ENCODE measurements at regions not wholly inside any gene's neighbourhood (a gene's known extent, or its start where the extent isn't known, plus 50 kb on each side); places are given as distances from the start of the nearest gene placed in this dataset.

DNA sequence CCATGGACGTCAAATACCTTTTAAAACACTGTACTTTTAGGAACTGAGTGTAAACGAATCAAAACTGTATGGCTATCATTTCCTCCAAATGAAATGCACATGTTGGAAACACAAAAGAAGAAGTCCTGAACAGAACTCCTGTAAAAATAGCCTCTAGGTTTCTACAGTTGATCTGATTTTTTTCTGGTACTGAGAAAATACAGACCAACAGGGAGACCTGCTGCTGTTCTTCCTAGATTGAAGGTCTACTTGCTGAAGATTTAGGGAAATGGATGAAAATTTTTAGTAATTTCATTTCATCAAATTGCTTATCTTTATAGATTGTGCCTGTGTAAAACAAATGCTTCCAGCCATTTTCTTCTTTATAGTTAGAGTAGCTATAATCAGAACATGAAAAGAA, 520.4 kb downstream of the SLITRK6 start:
- DNase-seq, result no peak

DNA sequence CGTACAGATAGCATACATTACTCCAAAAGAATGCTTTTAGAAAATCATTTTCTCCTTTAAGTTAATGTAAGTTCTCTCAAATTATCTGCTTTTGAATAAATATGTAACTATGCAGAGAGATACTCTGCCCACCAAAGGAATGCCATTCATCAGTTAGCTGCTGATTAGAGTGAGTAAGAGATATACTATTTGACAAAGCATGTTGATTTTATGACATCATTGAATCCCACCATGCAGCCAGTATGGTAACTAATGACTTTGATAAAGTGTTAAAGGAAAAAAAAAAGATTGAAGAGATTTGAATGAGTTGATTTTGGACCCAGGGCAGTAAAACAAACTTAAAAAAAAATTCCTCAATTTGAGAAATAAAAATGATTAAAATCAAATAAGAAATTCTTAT, 521.5 kb downstream of the SLITRK6 start:
- no peak for DNase-seq

DNA sequence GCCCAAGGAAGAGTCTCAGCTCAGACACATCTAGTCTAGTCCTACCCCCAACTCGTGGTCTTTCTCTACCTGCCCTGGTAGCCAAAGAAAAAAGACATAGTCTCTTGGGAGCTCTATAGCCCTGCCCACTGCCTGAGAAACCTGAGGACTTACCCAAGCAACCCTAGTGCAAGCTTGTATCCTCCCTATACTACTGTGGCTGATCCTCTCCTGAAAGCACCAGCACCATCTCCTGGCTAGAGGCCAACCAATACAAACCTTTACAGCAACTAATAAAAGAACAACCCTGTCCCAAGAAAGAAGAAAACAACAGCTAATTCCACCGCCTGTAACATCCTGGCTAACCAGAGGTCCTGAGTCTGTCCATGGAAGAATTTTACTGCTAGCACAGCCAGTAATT, 532.4 kb downstream of the SLITRK6 start:
- no peak for DNase-seq

DNA sequence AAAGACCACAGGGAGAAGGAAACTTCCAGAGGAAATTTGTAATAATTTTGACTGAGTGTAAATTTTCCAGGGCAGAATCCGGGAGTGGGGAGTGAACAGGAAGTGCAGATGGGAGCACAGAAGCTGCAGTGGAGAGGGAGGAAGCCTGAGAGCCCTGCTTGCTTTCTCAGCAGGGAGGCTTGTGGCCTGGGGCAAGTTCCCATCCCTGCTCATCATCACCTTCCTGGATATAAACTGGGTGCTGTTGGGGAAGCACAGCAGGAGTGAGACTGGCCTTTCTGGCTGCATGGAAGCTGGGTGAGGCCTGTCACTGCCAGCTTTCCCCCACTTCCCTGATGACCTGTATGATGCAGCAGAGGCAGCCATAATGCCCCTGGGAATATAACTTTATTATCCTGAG, 532.9 kb downstream of the SLITRK6 start:
- DNase-seq, result no peak

DNA sequence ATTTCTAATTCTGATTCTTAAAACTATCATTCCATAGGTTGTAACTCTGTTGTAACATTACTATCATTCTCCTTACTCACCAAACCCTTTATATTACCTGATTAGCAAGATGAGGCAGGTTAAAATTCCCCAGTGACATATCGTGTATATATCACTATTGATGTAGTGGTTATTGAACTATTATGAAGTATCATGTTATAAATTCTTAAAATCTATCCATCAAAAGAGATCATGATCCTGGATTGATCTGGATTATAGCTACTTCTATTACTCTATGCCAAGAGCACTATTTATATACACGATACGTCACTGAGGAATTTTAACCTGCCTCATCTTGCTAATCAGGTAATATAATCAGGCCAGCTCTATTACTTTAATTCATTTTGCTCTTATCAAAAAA, 533.9 kb downstream of the SLITRK6 start:
- no peak for DNase-seq

DNA sequence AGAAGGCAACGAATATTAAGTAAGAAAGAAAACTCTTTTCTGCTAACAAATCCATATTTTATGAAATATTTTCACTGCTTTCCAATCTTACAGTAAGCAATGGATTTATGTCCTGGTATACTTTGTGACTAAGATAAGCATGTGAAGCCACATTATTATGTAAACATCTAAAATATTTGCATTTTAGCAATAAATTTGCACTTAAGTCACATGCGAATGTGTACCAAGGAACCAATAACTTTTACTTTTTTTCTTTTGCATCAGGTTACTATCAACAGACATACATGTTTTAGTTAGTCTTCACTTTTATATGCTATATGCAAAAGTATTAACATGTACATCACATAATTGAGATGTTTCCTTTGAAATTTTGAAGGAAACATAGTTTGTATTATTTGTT, 536.7 kb downstream of the SLITRK6 start:
- no peak for DNase-seq

DNA sequence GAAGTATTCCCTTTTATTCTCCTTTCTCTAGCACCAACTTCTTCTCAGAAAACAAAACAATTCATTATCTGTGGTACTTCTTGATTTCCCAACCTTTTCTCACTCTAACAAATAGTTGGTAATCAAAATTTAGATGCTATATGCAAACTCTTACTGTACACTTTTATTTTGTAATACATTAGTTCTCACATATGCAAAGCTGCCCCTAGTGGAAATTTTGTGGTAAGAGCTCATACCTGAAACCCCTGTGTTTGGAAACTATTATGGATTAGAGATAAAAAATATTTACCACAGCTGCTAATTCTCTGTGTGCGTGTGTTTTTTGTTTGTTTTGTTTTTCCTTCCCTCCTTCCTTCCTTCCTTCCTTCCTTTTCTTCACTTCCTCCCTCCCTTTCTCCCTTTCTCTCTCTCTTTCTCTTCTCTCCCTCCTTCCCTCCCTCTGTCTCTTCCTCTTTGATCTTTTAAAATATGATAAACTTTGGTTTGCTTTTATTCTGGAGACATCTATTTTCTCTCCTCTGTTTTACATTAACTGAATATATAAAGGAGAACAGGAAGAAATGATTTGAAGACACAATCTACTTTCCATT, 537.4 kb downstream of the SLITRK6 start:
- no peak for DNase-seq

DNA sequence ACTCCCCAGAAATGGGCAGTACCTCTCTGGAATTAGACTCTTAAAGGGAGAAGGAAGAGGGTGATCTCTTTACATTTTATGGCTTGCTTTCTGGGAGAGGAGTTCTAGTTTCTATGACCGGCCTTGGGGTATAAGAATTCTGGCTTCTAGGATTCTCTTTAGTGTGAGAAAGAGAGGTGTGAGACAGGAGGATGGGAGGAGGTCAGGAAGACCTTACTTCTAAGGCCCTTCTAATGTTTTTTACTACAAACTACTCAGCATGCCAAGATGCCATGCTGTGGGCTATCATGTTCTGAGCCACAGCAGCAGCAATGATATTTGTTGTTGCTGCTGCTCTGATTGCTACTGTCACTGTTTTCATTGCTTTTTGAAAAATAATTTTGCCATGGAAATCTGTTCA, 538.3 kb downstream of the SLITRK6 start:
- no peak for DNase-seq

DNA sequence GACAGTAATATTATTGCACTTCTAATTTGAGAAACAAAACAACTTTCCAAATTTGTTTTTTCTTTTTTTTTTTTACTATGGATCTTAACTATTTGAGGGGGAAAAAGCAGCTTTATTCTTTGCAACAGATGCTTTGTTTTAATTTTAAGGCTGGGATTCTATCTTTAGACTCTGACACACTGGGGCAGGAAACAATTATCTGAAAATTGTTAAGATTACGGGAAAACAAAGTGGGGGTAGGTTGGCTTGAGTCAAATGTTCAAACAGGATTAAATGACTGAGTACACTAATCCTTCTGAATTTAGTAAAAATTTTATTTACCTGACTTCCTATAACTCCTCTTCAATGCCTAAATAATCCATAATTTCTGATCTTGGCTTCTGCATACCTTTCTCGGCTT, 543.2 kb downstream of the SLITRK6 start:
- no peak for DNase-seq

DNA sequence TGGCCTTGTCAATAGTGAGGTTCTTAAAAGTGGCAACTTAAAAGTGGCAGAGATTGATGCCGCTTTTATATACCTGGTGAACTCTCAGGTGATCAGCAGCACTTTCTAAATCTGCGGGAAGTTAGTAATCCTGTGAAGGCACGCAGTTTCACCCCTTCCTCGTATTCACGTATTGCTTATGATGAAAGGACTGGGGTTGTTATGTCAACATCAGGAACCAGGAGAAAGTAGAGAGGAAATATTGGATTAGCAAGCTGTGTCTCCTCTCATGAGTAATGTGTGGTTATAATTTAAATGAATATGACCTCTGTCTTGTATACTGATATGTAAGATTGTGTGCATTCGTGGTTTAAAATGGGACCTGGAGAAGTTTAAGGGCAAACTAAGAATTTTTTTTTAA, 544.6 kb downstream of the SLITRK6 start:
- DNase-seq, result no peak

DNA sequence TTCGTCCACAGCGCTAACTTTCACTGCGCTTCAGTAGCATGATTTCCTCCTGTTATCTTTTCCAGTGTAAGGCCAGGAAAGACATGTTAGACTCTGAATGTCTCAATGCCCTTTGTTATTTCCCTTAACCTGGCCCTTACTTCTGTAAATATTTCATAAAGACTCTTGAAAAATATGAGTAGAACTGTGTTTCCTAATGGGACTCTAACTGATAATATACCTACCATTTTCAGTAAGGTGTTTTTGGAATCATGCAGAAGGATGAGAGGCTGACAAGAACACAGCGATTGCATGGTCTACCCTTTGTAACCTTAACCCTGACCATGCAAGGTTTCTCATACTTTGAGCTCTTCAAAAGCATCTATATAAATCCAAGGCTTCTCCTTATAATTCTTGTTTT, 550.1 kb downstream of the SLITRK6 start:
- DNase-seq, result no peak

DNA sequence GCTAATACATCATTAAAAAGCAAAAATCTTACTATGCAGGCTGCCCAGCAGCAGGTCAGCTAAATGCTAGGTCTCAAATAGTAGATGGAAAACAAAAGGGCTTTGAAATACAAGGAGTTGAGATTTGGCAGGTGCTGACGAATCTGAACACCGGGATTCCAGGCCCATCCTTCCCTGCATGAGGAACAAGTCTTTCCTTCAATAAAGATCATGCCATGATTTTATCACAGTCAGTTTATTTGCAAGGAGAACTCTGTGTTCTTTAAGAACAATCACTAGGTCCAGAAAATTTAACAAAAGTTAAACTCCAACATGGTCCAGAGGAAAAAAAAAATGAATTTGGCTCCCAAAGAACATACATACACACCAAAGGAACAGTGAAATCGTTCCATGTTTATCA, 551.4 kb downstream of the SLITRK6 start:
- no peak for DNase-seq

DNA sequence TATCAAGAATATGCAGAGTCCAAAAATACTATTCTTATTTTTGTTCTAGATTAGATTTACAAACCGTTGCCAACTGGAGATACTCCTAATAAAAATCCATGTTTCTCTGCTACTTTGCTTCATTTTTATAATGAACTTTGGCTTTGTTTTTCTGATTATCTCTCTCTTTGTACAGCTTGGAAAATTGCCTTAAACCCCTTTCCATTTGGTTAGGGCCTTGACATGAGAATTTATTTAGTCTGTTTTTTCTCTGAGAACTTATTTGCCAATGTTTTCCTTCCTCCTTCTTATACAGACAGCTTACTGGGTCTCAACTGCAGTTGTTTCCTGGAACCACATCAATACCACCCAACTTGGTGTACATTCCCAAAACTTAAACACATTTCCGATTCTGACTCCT, 555.4 kb downstream of the SLITRK6 start:
- no peak for DNase-seq

DNA sequence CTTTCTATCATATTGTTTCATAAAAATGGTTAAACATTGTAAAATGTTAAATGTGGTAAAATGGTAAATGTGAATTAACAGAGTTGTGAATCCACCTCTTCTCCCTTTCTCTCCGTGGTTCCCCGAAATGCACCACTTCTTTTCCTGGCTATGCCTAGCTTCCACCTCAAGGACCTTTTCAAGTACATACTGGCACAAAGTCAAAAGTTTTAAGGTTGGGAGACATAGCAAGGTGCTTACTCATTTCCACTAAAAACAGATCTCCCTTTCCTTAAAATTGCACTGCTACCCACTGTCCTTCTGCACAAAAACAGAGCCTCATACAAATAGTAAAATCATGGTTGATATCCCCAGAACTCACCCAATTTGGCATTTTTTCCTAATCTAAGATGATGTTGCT, 558.2 kb downstream of the SLITRK6 start:
- DNase-seq, result no peak

DNA sequence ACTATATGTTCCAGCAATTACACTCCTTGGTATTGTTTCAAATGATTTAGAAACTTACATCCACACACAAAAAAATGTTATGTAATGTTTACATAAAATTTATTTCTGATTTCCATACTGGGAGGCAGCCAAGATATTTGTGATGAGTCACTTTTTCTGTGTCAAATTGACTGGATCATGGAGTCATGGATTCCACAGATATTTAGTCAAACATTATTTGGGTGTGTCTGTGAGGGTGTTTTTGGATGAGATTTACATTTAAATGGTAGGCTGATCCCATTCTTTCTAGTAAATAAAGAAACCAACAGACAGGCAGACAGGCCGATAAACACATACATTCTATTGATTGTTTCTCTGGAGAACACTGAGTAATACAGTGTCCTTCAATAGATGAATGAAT, 562.8 kb downstream of the SLITRK6 start:
- DNase-seq, result no peak

DNA sequence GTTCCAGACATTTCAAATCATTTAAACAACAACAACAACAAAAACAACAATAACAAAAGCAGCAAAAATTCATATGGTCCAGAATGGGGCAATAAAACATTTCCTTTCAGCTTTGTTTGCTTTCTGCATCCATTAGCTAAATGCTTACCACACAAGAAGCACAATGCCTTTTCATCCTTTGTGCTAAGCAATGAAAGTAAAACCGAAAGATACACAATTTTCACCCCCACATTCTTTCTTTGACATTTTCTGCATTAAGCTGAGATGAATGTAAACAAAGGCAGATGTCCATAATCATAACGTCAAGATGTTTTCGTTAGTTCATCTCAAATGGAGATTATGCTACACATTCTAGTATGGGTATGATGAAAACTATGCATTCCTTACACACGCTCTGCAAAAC, 568.5 kb downstream of the SLITRK6 start:
- no peak for DNase-seq

DNA sequence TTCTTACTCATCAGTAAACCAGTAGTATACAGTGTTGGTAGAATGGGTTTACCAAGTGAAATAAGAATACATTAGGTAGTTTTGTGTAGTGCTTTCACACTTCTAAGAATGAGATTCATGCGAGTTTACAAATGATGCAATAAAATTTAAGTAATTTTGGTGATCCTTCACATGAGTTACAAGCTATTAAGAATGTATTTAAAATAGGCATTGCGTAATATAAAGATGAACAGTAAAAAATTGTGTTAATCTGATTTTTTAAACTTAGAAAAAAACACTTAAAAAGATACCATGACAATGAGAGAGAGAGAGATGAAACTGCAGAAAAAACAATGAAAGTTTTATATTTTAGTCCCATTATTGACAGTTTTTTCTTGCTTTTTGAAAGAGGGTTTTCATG, 570.5 kb downstream of the SLITRK6 start:
- DNase-seq, result no peak

DNA sequence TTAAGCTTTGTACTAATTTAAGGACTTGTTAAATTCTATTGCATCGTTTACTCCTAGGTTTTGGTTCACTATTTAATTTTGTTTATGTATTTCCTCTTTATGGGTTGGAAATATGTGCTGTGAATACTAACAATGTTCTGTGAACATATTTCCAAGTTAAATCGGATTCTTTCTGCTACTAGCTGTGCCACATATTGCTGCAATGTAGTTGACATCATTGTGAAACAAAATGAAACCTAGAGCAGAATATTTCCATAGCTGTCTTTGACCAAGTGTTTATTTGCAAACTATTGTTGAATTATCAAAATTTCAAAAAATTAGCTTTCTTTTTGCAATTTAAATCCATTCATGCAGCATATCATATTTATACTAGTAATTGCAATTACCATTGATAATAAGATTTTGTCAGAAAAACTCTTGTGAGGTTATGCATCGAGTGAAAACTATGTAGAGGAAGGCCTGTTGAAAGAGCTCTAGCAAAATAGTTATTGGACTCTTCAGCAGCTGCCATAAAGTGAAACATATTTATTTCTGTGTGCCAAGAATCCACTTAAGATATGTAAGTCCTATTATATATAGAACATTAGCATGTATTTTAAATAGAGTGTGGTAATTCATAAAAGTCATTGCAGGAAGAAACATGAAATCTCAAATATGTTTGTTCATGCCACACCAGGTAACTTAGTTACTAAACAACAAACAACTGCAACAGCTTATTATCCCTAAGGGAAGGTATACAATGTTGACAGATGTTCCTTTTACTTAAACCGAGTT, 575.1 kb downstream of the SLITRK6 start:
- DNase-seq, result no peak

DNA sequence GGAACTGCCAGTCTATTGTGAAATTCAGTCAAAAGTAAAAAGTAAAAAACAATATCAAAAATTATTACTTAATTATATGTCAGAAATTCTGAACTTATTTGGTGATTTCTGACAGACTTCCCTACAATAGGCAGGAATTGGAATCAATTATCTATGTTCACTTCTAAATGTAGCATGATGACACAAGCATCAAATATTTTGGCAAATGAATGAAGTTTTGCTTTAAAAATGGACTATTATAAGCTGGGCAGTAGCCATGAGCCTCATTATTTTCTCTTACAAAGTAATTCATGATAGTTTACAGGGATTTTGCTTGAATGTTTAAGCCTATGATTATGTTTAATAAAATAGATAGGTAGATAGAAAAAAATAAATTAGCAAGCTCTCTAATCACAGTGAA, 582.6 kb downstream of the SLITRK6 start:
- DNase-seq, result no peak

DNA sequence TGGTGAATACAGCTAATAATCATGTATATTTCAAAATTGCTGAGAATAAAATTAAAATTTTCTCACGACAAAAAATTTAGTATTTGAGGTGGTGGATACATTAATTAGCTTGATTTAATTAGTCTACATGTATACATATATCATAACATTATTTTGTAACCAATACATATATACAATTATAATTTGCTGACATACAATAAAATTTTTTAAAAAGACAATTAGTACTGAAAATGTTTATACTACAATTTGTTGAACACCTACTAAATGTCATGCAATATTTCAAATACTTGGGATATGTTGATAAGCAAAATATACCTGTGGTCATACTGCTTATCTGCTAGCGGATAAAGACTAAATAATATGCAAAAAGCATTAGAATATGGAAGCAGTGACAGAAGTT, 586.5 kb downstream of the SLITRK6 start:
- DNase-seq, result no peak

DNA sequence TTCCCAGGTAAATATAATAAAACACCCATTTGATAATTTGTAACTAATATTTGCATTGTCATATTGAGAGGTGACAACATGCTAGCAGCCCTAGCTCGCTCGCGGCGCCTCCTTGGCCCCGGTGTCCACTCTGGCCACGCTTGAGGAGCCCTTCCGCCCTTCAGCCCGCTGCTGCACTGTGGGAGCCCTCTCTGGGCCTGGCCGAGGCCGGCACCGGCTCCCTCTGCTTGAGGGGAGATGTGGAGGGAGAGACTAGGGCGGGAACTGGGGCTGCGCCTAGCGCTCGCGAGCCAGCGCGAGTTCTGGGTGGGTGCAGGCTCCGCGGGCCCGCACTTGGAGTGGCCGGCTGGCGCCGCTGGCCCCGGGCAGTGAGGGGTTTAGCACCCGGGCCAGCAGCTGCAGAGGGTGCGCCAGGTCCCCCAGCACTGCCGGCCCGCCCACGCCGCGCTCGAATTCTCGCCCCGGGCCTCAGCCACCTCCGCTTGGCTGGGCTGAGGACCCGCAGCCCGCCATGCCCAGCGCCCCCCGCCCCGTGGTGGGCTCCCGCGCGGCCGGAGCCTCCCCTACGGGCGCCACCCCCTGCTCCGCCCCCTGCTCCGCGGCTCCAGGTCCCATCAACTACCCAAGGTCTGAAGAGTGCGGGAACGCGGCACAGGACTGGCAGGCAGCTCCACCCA, 594.4 kb downstream of the SLITRK6 start:
- no peak for DNase-seq

DNA sequence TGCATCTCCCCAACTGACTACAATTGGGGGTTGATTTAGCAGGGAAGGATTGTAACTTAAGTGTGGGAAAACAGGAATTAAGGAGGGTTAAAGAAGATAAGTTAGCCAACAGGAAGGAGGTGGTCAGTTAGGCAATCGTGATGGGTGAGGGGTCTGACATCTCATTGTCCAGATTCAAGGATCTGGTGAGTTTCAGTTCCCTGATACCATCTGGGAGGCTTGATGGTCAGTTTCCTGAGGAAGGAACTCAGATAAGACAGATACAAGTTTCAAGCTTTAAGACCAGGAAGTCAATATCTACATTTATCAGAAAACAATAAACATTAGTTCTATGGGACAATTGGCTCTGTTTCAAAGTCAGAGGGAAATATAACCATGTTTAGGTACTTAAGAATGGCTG, 601.8 kb downstream of the SLITRK6 start:
- DNase-seq, result no peak

DNA sequence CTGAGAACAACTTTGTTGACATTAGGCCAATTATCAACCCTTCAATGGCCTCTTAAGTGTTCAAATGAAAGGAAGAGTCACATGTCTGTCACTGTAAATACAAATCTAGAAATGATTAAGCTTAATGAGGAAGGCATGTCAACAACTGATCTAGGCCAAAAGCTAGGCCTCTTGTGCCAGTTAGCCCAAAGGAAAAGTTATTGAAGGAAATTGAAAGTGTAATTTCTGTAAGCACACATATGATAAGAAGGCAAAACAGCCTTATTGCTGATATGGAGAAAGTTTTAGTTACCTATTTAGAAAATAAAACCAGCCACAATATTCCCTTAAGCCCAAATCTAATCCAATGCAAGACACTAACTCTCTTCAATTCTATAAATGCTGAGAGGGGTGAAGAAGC, 604.7 kb downstream of the SLITRK6 start:
- DNase-seq, result no peak

DNA sequence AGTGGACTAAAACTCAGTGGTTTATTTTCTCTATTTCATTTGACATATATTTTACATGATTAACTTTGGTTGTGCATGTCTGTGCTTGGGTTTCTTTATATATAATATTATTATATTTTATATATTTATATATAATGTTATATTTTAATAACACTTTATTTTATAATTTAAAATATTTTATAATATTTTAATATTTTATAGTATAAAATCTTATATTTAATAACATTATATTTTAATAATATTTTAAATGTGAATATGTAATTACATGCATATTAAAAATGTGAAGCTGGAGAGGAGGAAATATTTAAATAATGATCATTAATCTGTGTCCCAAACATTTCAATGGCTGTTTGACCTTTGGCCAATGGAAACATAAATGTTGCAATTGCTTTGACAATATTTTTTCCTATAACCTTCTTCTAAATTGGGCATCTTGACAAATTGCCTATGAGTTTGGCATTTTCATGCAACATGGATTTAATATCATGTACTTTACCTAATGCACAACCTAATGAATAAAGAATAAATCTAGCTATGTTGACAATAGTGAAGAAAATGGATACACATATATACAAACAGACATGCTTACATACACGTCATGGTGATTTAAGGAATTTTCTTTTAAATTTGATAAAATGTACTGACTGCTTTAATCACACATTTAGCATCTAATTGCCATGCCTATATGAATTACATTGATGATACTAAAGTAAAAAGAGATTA, 607.1 kb downstream of the SLITRK6 start:
- DNase-seq, result no peak

Data from activated CD4-positive, alpha-beta T cell treated with anti-CD3 and anti-CD28 coated beads, Interleukin-2, amount 50 U/mL, for 1 hour (primary cell).